Osteocyte (in vitro differentiated cells): ENCODE measurements at regions not wholly inside any gene's neighbourhood (a gene's known extent, or its start where the extent isn't known, plus 50 kb on each side); places are given as distances from the start of the nearest gene placed in this dataset.

Source experiments
- DNase-seq: peaks from one replicate; pipeline ENCODE4 v3.0.0; 2021; ENCODE audit warnings: mixed read lengths; ENCODE audit not compliant: unreplicated experiment; ENCODE audit errors: extremely low spot score
- H3K27ac Mint-ChIP-seq: one replicate; pipeline ENCODE4 v1.8.0; 2021; ENCODE audit warnings: mild to moderate bottlenecking, mixed read lengths; ENCODE audit not compliant: unreplicated experiment
- H3K27me3 Mint-ChIP-seq: one replicate; pipeline ENCODE4 v1.8.0; 2021; ENCODE audit warnings: mixed read lengths; ENCODE audit not compliant: unreplicated experiment
- H3K36me3 Mint-ChIP-seq: one replicate; pipeline ENCODE4 v1.8.0; 2021; ENCODE audit warnings: mixed read lengths; ENCODE audit not compliant: unreplicated experiment
- H3K4me1 Mint-ChIP-seq: one replicate; pipeline ENCODE4 v1.8.0; 2021; ENCODE audit warnings: mixed read lengths; ENCODE audit not compliant: unreplicated experiment
- H3K4me3 Mint-ChIP-seq: one replicate; pipeline ENCODE4 v1.8.0; 2021; ENCODE audit warnings: mild to moderate bottlenecking, moderate library complexity, mixed read lengths; ENCODE audit not compliant: unreplicated experiment
- H3K9me3 Mint-ChIP-seq: one replicate; pipeline ENCODE4 v1.8.0; 2021; ENCODE audit warnings: mixed read lengths; ENCODE audit not compliant: unreplicated experiment
- CTCF ChIP-seq: fragments of 200-600 bp; sonication (generic); IDR thresholded peaks from 2 replicates; pipeline ENCODE4 v1.5.0; 2021; ENCODE audit warnings: antibody characterized with exemption, mild to moderate bottlenecking, moderate library complexity

DNA sequence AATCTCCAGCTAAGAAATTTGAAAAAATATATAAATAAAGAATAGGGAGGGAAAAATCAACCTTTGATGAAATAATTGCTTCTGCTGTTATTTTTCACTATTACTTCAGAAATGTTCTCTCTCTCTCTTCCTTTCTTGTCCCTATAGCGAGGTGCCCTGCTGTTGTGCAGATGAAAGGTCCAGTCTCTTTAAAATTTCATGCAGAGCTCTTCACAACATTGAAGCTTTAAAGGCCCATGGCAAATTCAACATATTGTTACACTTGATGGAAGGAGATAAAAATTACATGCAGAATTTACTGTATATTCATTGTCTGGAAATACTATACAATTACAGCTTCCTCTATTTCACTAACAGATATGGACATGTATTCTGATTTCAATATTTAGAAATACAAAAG lies 86.4 kb upstream of the PSMD7 start:
- H3K27me3 Mint-ChIP-seq: peaks cover 12% of the 10 kb centered on the region
- DNase-seq: no peak

DNA sequence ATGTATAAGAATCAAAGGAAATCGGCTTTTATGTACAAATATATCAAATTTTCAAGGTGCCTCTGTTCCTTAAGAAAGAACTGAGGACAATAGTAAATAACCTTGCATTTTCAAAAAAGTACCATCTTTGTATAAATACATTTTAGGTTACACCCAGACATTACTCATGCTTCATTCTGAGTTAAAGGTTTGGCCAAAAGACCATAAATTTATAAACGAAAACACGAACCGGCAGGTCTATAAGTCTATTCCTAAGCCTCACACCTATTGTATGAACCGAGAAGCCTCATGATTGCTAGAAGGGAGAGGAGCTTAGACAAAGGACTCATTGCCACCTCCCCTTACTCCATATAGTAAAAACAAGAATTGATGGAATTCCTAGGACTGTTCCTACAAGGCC lies 94.6 kb upstream of the PSMD7 start:
- H3K27me3 Mint-ChIP-seq: no peaks in the 10 kb centered on the region
- H3K27ac Mint-ChIP-seq: no peak overlapping the region
- no peak for DNase-seq
- no peaks in the 10 kb centered on the region for H3K4me1 Mint-ChIP-seq
- no peak for TF ChIP-seq CTCF
- H3K36me3 Mint-ChIP-seq: no peaks in the 10 kb centered on the region
- H3K9me3 Mint-ChIP-seq: no peaks in the 10 kb centered on the region
- no peak overlapping the region for H3K4me3 Mint-ChIP-seq

More for the DNA sequence above, 86.4 kb upstream of the PSMD7 start:
- H3K27ac Mint-ChIP-seq: no peak overlapping the region
- H3K9me3 Mint-ChIP-seq: no peaks in the 10 kb centered on the region
- TF ChIP-seq CTCF: no peak
- no peaks in the 10 kb centered on the region for H3K36me3 Mint-ChIP-seq
- no peaks in the 10 kb centered on the region for H3K4me1 Mint-ChIP-seq
- no peak overlapping the region for H3K4me3 Mint-ChIP-seq

- Mint-ChIP-seq H3K4me3 (no peak overlapping the region), H3K27me3 (peaks cover under 1% of the 10 kb centered on the region), H3K4me1 (no peaks in the 10 kb centered on the region), H3K27ac (no peak overlapping the region), H3K36me3 (no peaks in the 10 kb centered on the region), H3K9me3 (no peaks in the 10 kb centered on the region)
- no peak for TF ChIP-seq CTCF
- DNase-seq: no peak
Observed at GRCh38 chr16:74201576-74201975, 95.0 kb upstream of the PSMD7 start.

GRCh38 chr16:74200921-74201320 lies 95.7 kb upstream of the PSMD7 start:
- H3K27ac Mint-ChIP-seq: no peak overlapping the region
- H3K27me3 Mint-ChIP-seq: peaks cover 4% of the 10 kb centered on the region
- no peak for DNase-seq
- no peaks in the 10 kb centered on the region for H3K9me3 Mint-ChIP-seq
- no peaks in the 10 kb centered on the region for H3K4me1 Mint-ChIP-seq
- H3K4me3 Mint-ChIP-seq: no peak overlapping the region
- H3K36me3 Mint-ChIP-seq: no peaks in the 10 kb centered on the region
- TF ChIP-seq CTCF: no peak

- no peak overlapping the region for H3K4me3 Mint-ChIP-seq
- no peaks in the 10 kb centered on the region for H3K4me1 Mint-ChIP-seq
- TF ChIP-seq CTCF: no peak
- H3K27me3 Mint-ChIP-seq: peaks cover 9% of the 10 kb centered on the region
- no peaks in the 10 kb centered on the region for H3K36me3 Mint-ChIP-seq
- H3K9me3 Mint-ChIP-seq: no peaks in the 10 kb centered on the region
- no peak for DNase-seq
- no peak overlapping the region for H3K27ac Mint-ChIP-seq
Observed at GRCh38 chr16:74199842-74200124, 96.8 kb upstream of the PSMD7 start.
